ENCODE measurements at regions not wholly inside any gene's neighbourhood (a gene's known extent, or its start where the extent isn't known, plus 50 kb on each side); places are given as distances from the start of the nearest gene placed in this dataset.

DNA sequence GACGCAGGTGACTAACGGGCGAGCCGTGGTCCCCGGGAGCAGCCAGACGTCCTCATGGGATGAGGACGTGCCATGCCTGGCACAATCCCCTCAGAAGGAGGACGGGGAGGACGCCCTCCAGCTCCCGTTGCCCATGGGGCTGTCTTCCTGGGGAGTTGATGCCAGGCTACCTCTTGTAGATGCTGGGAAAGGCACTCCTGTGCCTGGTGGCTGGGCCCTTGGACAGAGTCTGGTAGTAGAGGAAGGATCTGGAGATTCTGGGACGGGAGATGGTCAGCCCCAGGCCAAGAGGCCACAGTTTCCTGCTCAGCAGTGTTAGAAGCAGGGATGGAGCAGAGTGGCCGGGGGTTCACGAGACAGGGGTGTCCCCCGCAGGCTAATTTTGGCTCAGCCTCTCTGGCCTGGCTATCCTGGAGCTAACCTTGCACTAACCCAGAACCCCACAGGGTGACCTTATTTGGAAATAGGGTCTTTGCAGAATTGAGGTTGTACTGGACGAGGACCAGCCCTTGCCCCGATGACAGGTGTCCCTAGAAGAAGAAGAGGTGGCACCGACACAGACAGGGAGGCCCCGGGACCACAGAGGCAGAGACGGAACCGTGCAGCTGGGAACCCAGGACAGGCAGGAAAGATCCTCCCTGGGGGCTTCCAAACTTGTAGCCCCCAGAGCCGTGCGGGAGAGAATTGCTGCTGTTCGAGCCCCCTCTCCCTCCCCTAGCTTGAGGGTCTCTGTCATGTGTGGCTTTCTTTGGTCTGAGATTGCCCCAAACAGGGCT lies 50.1 kb upstream of the ADRA2C start:
- DNase-seq (ENCODE audit: low spot score) = no peak

DNA sequence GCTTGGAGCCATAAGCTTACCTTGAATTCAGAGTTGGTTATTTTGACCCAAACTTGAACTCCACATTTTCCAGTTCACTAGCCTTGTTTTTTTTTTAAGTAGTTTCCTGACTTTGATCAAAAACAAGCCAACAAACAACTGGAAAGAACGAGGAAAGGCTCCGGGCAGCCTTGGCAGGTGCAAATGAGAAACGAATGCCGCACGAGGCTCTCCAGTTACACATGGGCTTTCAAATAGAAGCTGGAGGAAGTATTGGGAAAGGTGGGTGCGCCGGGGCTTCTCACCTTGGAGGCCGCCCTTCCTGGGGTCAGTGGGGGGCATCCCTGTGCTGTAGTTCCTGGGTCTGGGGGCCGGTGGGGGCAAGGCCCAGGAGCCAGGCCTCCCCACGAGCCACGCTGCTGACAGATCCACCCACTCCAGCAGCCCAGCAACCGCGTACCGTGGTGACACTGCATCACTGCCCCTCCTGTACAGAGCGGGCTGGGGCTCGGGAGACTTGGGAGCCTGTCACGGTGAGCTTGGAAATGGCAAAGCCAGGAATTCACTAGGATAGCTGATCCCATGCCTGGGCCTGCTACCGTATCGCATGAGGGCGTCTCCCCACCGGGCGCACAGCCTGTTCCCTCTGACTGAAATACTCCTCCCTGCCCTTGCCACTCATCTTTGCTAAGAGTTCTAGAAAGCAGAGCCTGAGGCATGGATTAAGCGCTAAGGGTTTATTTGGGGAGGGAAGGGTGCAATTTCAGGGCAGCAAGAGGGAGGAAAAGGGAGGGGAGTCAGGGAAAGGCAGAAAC lies 50.9 kb upstream of the ADRA2C start:
- no peak for DNase-seq (ENCODE audit: low spot score)

DNA sequence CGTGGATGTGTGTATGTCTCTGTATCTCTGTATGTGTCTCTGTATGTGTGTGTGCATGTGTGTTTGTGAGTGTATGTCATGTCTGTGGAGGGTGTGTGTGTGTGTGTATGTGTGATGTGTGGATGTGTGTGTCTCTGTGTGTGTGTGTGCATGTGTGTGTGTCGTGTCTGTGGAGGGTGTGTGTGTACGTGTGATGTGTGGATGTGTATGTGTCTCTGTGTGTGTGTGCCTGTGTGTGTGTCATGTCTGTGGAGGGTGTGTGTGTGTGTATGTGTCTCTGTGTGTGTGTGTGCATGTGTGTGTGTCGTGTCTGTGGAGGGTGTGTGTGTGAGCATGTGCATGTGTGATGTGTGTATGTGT lies 51.6 kb upstream of the ADRA2C start:
- no peak for DNase-seq (ENCODE audit: low spot score)

DNA sequence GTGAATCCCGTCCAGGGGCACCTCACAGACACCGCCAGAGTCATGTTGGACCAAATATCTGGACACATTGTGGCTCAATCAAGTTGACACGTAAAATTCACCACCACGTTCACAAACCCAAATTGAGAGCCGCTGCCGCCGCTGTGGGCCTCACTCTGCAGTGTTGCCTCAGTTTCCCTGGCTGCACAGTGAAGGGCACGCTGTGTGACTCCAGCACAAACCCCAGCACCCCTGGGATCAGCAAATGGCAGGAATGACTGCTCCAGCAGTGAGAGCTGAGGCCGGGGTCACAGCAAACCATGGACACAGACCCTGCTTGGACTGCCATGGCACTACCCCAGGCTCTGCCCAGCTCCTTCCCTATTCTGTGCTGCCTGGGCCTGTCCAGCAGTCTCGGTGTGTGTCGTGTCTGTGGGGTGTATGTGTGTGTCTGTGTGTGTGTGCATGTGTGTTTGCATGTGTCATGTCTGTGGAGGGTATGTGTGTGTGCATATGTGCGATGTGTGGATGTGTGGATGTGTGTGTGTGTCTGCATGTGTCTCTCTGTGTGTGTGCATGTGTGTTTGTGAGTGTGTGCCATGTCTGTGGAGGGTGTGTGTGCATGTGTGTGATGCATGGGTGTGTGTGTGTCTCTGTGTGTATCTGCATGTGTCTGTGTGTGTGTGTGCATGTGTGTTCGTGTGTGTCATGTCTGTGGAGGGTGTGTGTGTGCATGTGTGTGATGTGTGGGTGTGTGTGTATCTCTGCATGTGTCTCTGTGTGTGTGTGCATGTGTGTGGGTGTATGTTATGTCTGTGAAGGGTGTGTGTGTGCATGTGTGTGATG lies 52.2 kb upstream of the ADRA2C start:
- DNase-seq (ENCODE audit: low spot score) = no peak

DNA sequence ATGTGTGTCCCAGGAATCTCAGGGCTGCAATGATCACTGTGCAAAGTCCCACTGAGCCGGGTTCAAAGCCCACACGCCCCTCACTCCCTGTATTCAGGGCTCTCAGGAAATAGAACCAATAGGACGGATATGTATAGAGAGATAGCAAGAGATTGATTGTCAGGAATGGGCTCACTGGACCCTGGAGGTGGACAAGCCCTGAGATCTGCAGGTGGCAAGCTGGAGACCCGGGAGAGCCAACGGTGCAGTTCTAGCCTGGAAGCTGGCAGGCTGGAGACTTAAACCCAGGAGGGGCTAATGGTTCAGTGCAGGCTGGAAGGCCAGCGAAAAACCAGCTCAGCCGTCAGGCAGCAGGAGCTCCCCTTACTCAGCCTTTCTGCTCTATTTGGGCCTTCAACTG lies 52.8 kb upstream of the ADRA2C start:
- no peak for DNase-seq (ENCODE audit: low spot score)

DNA sequence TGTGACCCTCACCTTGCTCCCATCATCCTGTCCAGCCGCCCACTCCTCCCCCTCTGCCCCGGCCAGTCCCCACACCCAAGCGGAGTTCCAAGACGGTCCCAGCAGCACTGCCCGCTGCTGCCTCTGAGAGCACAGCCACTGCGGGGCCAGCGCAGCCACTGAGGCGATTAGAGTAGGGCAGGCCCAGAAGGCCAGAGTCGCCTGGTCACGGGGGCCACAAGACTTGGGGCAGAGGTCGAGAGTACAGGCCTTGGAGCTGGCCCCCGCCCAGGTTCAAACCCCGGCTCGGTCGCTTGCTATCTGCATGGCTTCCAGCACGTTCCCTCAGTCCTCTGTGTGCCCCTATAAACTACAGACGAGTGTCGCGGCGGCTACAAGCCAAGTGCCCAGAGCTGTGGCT lies 53.2 kb upstream of the ADRA2C start:
- DNase-seq (ENCODE audit: low spot score) = no peak

DNA sequence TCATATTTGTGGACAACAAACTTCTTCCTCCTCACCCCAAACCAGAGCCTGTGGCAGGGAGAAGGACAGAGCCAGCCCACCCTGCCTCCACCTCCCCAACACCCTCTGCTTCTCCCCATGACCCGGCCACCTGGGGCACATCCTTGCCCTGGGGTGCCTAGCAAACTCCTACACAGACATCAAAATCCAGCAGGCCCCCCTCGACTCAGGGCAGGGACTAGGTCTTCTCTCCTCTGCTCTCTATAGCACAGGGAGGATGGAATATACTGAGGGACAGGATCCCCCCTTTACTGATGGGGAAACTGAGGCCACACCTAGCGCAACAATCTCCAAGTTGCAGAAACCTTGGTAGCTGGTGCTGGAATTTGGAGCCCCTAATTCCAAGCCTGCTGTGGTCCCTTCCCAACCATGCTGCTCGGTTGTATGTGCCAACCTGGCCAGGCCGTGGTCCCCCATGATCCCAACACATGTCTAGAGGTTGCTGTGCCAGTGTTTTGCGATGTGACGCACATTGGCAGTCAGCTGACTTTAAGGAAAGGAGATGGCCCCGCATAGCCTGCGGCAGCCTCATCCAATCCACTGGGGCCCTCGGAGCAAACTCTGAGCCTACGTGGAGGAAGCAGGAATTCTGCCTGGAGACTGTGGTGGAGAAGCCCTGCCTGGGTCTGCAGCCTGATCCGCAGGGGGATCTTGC lies 53.9 kb upstream of the ADRA2C start:
- no peak for DNase-seq (ENCODE audit: low spot score)

DNA sequence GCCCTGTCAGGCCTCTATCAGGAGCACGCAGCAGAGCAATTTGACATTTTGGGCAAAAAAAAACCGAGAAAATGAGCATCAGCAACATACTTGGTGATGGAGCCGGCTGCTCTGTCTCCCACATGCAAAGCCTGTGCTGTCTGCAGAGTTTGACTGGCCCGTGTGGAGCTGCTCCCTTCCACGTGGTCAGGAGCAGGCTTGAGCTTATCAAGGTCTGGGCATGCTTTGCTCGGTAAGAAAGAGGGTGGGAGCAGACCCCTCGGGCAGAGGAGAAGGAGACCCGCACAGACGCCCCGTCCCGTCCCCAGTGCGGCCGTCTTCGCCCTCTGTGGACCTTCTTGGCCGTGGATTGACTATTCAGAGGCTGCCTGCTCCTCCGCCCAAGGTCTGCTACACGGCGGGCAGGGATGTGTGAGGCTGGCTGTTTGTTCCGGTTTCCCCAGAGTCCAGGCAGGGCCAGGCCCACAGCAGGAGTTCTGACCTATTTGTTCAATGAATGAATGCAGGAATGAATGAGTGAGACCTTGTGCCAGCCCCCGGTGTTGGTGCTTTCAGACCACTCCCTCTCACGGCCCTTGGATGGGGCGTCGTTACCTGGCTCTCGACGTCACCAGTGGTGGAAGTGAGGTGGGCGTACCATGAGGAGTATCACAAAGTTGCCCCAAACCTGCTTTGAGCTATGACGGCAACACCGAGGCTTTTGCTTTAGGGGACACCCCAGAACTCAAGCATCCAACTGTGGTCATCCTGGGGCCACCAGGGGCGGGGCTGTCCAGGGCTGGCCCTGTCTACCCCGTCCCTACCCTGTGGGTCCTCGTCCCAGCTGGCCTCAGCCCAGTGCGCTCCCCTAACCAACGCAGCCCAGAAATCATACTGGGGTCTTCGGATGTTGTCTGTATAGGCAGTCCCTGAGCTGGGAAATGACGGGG lies 54.7 kb upstream of the ADRA2C start:
- no peak for DNase-seq (ENCODE audit: low spot score)

DNA sequence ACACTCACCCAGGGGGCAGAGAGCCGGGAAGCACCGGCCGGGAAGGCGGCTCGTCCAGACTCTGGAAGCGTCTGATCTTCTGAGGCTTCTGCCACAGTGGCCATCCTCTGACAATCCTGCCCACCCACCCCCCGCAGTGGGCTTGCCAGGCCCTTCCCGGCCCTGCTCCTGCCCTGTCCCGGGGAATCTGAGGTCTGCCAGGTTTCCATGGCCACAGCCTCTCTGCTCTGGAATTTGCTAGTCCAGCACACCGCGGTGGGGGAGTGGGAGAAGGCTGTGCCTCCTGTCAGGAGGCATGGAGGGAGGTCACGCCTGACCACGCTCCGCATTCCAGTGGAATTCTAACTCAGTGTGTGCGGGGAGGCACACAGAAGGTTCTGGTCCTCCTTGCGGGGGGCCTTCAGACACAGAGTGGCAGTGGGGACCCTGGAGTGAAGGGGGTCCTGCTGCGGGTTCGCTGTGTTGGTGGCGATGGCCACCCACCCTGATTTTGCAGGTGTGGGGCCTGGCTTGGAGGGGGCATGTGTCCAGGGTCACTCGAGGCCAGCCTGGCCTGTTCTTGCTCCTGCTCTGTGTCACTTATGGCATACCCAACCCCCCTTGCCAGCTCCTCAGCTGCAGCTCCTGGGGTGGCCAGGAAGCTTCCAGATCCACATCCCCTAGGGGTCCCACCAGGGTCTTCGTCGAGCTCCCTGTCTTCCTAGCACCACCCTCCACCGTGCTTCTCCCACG lies 55.6 kb upstream of the ADRA2C start:
- DNase-seq (ENCODE audit: low spot score) = no peak

DNA sequence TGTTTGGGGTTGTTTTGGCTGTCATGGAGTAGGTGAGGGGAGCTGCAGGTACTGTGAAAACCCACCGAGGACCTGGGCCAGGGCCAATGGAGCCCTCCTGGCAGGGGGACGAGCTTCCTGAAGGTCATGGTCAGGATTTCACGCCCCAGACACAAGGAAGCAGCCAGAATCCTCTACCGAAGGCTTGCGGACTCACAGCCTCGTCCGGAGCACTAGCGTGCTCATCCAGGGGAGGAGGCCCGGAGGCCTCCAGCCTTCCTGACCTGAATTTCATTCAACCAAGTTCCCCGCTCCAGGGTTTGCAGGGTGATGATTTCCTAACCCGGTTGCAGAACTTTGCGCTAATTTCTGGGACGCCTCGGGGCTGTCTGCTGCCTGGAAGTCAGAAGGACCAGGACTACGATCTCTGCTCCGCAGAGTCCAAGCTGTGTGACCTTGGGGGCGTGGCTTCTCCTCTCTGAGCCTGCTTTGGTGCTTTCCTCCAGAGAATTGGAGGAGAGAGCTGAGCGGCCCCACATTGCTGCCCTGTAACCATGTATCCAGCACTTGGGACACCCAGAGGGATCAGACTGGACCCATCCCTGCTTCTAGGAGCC lies 56.2 kb upstream of the ADRA2C start:
- DNase-seq (ENCODE audit: low spot score) = no peak

DNA sequence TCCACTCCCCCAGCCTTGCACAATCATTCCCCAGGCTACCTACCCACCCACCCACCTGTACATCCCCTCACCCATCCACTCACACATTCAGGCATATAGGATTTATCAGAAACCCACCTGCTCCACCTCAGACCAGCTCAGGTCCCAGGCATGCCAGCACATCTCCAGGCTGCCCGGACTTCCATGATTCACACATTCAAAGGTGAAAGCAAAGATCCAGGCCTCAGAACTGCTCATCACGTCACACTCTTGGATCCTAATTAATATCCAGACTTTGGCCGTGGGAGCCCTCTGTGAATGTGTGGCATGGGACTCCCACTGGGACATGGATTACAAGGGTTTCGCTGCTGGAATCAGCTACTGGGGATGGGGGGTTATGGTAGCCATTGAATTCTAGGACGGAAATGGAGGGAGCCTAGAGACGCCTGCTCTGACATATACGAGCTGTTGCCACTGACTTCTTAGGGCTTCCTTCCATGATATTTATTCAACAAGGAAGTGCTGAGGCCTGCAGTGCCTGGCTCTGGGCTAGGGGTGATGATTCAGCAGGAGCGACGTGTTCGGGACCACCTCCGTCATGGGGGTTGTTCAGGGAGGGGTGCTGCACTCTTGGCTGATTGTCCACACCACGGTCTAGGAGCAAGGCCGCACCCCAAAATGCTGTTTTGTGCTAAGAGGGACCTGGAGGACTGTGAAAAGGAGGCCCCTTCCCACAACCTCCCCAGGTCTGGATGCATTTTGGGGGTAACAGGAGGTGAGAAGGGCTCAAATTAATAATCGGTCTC lies 56.9 kb upstream of the ADRA2C start:
- DNase-seq (ENCODE audit: low spot score) = no peak

DNA sequence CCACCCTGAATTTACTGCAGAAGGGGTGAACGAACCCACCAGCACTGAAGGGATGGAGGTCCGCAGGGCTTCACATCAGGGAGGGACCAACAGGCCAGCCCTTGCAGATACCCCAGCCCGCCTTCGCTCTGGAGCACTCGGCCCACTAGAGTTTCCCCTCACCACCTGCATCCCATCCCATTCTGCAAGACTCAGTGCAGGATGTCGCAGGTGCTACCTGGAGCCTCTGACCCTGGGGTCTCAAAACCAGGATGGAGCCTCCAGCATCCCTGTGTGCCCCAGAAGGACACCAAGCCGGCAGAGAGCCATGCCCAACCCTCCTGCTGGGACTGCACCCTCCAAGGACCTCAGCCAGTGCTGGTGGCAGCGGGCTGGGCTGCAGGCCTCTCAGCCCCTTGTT lies 57.6 kb upstream of the ADRA2C start:
- no peak for DNase-seq (ENCODE audit: low spot score)

DNA sequence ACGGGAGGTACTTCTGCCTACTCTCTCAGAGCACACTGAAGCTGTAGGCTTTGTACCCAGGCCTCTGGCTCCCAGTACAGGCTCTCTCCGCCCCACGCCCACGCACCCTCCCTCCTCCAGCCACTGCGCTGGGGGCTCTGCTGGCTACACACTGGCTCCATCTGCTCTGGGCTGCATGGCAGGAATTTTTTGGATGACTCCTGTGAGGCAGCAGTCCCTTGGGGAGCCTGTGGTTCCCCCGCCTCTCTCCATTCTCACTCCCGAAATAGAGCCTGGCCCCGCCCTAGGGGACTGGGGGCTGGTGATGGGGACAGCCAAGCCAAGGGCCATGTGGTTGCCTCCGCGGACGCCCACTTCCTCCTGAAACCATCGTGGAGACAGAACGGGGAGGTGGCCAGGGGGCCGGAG lies 58.1 kb upstream of the ADRA2C start:
- DNase-seq (ENCODE audit: low spot score) = peak; percentile 63

DNA sequence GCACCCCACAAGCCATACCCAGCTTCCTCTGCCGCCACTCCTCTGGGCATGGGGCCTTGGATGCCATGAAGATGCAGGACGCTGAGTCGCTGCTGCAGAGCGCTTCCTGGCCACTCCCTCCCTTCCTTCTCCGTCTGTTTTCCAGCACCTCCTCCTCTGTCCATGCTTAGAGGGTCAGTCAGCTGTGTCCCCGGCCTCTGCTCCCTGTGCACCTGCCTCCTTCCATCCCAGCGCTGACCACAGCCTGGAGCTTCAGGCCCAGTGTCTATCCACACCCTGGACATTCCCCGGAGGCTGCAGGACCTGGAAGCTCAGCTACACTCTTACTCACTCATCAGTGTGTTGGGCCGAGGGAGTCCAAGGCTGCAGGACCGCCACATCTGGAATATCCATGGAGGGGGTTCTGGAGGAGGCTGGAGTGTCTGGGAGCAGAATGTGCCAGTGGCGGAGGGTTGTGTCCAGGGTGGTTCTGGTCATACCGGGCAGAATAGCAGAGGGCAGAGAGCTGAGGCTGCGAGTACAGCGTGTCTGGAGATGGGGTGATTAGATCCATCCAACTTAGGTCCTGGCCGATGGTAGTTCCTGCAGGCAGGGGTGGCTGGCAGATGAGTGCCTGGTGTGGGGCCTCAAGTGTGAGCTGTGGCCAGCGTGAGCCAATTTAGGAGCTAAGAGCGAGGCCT lies 58.6 kb upstream of the ADRA2C start:
- DNase-seq (ENCODE audit: low spot score) = no peak

DNA sequence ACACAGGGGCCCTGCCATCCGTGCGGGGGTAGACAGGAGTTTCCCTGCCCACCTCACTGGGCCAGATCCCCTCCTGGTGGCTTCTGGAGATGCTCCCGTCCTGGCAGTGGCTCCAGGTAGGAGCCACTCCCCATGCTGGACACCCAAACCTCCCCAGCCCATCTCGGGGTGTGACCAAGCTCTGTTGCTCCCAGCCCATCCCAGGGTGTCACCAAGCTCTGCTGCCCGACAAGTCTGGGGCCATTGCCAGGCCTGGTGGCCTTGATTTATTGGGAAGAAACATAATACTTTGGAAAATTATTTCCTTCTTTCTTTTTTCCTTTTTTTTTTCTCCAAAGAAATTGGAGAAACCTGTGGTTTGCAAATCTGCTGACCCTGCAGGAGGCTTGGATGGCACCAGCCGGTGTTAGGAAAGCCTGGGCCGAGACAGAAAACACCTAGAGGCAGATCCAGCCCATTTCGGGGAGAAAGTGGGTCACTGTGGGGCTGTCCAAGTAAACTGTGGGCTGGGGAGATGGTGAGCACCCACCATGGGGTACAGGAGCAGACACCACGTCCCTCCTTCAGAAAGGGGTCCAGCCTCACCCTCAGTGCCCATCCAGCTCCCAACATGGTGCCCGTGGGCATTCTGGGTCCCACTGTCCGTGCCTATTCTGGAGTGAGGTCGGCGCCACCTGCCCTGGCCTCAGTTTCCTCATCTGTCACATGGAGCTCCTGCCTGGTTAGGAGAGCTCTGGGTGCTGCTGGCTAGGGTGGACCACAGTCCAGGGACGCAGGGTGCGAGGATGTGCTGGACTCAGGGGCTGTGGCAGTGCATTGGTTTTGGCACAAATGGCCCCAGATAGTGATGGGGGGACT lies 59.4 kb upstream of the ADRA2C start:
- DNase-seq (ENCODE audit: low spot score) = no peak

DNA sequence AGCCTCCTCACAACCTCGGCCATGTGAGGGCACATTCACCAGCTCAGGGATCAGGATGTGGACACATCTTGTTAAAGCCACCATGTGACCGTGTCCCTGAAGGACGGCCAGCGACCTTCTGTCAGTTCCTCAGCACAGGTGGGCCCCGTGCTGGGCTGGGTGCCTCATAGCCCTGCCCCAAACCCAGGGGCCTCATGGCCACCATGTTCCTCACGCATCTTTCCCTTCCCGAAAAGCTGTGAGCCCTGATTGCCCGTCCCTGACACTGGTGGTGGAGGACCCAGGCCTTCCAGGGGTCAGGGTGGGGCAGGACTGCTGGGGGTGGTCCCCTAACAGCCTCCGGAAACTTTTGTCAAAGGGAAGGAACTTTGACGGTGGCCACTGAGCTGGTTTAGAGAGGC lies 60.1 kb upstream of the ADRA2C start:
- DNase-seq (ENCODE audit: low spot score) = no peak

DNA sequence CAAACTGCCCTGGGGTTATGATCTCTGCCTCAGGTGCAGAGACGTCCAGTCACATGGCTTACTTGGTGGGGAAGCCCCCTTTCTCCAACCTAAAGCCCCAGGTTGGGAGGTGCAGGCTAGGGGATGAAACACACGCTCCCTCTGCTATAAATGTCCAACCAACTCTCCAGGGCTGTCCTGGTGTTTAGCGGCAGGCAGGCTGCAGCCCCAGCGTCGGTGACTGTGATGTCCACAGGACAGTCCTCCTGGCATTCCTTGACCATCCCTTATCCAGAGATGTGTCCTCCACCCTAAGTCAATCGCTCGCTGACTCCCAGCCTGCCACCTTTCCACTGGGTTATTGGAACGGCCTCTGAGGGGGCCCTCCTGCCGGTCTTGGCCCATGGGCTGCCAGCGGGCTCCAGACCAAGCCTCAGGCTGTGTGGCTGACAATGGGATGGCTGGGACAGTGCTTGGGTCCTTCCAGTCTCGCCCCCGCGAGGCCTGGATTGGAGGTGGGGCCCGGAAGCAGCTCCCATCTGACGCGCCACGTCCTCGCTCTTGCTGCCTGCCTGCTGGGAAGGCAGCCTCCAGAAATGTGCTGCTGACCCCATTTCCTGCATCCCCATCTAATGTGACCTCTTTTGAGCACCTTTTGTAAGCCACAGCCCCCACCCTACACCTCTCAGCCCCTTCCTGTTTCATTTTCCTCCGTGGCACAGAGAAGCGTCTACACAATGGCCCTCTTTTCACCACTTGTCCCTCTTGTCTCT lies 60.8 kb upstream of the ADRA2C start:
- DNase-seq (ENCODE audit: low spot score) = no peak

Measured in pons (tissue), 1 donor.